ENCODE measurements at regions not wholly inside any gene's neighbourhood (a gene's known extent, or its start where the extent isn't known, plus 50 kb on each side); places are given as distances from the start of the nearest gene placed in this dataset.

DNA sequence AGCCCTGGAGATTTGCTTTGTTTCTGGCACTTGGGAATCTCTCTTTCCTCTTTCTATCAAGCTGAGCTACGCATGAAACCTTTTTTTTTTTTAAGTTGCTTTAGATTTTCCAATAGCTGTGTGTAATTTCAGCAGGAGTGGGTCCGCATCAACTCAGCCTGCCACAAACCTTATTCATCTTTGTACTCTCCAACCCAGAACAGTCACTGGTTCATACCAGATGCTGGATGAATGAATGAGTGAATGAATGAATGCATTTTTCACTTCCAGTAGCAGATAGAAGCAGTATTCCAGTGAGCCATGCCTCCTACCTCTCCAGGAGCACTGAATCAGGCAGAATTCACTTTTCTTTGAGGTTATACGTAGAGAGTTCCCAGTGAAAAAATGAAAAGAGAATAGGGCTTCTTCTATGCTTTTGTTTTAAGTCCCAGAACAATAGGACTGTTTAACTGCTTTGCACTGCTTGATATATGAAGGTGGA is 221.1 kb downstream of the TM9SF2 start:
- no peak overlapping the region for H3K27ac ChIP-seq (ENCODE audit: insufficient read length, low read depth, low read length)
- no peak overlapping the region for H2BK12ac ChIP-seq (ENCODE audit: insufficient read length, low read depth, low read length)
- no peaks in the 10 kb centered on the region for H4K20me1 ChIP-seq (ENCODE audit: control insufficient read depth, insufficient read depth, insufficient read length)
- peak overlapping the region; percentile 93 to 99 (median 95) for H3K27ac Mint-ChIP-seq
- no peak overlapping the region for H3K23ac ChIP-seq (ENCODE audit: insufficient read length, low read depth, low read length)
- H3K9me3 ChIP-seq (ENCODE audit: control insufficient read depth, low read depth, low read length): no peaks in the 10 kb centered on the region
- no peak overlapping the region for H3T11ph ChIP-seq (ENCODE audit: low read length)
- H3K79me1 ChIP-seq (ENCODE audit: insufficient read depth, low read depth, low read length, poor library complexity, severe bottlenecking): no peaks in the 10 kb centered on the region
- no peak overlapping the region for H2BK20ac ChIP-seq (ENCODE audit: low read depth, low read length, poor library complexity, severe bottlenecking)
- H3K4me1 Mint-ChIP-seq: peaks cover 72 to 82% of the 10 kb centered on the region in 2 experiments
- H4K91ac ChIP-seq (ENCODE audit: insufficient read length, low read depth, low read length): no peak overlapping the region
- no peak overlapping the region for H3K56ac ChIP-seq (ENCODE audit: insufficient read length, low read depth, low read length)
- peaks cover 0 to 4% (median 0%) of the 10 kb centered on the region in 3 experiments; a peak in 2 of 7 replicates for H3K36me3 Mint-ChIP-seq (ENCODE audit: insufficient read depth in 1 of 3, low read depth in 3 of 3)
- H3K14ac ChIP-seq (ENCODE audit: insufficient read depth, low read length): no peak overlapping the region
- H2AFZ ChIP-seq (ENCODE audit: low read length): no peak overlapping the region
- no peak overlapping the region for H4K8ac ChIP-seq (replicated peaks; ENCODE audit: insufficient read length, low read depth, low read length)
- no CpG with 5 or more reads among the region's 3 CpGs for WGBS (ENCODE audit: extremely low coverage, insufficient read length, low lambda C conversion rate)
- H3K4me3 Mint-ChIP-seq: peak overlapping the region in 1 of 2 experiments; percentile 26; a peak in 1 of 5 replicates
- TF ChIP-seq, protein P1, sequence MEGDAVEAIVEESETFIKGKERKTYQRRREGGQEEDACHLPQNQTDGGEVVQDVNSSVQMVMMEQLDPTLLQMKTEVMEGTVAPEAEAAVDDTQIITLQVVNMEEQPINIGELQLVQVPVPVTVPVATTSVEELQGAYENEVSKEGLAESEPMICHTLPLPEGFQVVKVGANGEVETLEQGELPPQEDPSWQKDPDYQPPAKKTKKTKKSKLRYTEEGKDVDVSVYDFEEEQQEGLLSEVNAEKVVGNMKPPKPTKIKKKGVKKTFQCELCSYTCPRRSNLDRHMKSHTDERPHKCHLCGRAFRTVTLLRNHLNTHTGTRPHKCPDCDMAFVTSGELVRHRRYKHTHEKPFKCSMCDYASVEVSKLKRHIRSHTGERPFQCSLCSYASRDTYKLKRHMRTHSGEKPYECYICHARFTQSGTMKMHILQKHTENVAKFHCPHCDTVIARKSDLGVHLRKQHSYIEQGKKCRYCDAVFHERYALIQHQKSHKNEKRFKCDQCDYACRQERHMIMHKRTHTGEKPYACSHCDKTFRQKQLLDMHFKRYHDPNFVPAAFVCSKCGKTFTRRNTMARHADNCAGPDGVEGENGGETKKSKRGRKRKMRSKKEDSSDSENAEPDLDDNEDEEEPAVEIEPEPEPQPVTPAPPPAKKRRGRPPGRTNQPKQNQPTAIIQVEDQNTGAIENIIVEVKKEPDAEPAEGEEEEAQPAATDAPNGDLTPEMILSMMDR (conservative IDR thresholded peaks at IDR 0.05): no peak
- no peak overlapping the region for H2BK5ac ChIP-seq (ENCODE audit: insufficient read length, low read length)
- H2BK120ac ChIP-seq (ENCODE audit: low read depth, low read length, poor library complexity, severe bottlenecking): no peak overlapping the region
- H2BK15ac ChIP-seq (ENCODE audit: low read depth, low read length): no peak overlapping the region
- no peak overlapping the region for H3K18ac ChIP-seq (ENCODE audit: insufficient read length, low read depth, low read length)
- H4K5ac ChIP-seq (ENCODE audit: insufficient read length, low read depth, low read length): no peak overlapping the region
- no peak overlapping the region; the same call in 1 of the 2 replicates for H3K4ac ChIP-seq (ENCODE audit: low read depth, low read length)
- no peak overlapping the region for H2AK5ac ChIP-seq (ENCODE audit: insufficient read length, low read length)
- H3K27me3 Mint-ChIP-seq (ENCODE audit: low read depth): no peaks in the 10 kb centered on the region
- H3K79me2 ChIP-seq (ENCODE audit: insufficient read depth, low read length): no peaks in the 10 kb centered on the region
- no peaks in the 10 kb centered on the region for H3K23me2 ChIP-seq (ENCODE audit: insufficient read length, low read depth, low read length, poor library complexity, severe bottlenecking)
- peaks cover 15% of the 10 kb centered on the region; the same call in 1 of the 2 replicates for H3K4me1 ChIP-seq (ENCODE audit: insufficient read depth, low read length)
- H3K9ac ChIP-seq (ENCODE audit: extremely low read depth, insufficient read length, low read length): no peak overlapping the region
- no peak overlapping the region for H3K4me2 ChIP-seq (ENCODE audit: insufficient read depth, insufficient read length, low read length)
- no peaks in the 10 kb centered on the region for H3K27me3 ChIP-seq (ENCODE audit: insufficient read depth, low read length)
- H3K9me3 Mint-ChIP-seq: no peaks in the 10 kb centered on the region; a peak in 1 of 5 replicates
- DNase-seq: no peak

All from H9 (cell line).